HS-27A (cell line): ENCODE measurements at regions not wholly inside any gene's neighbourhood (a gene's known extent, or its start where the extent isn't known, plus 50 kb on each side); places are given as distances from the start of the nearest gene placed in this dataset.

Source experiments
- DNase-seq: peaks from one replicate; pipeline ENCODE4 v3.0.0-alpha.2; 2012; ENCODE audit warnings: low read depth, missing footprints

- no peak for DNase-seq
These were observed 197.5 kb downstream of the ATG4C start for GRCh38 chr1:62981434-62981833.

- DNase-seq, result no peak
These were observed 204.9 kb downstream of the ATG4C start for GRCh38 chr1:62988867-62989266.

GRCh38 chr1:62989497-62989896 lies 205.6 kb downstream of the ATG4C start:
- DNase-seq, result no peak

DNA sequence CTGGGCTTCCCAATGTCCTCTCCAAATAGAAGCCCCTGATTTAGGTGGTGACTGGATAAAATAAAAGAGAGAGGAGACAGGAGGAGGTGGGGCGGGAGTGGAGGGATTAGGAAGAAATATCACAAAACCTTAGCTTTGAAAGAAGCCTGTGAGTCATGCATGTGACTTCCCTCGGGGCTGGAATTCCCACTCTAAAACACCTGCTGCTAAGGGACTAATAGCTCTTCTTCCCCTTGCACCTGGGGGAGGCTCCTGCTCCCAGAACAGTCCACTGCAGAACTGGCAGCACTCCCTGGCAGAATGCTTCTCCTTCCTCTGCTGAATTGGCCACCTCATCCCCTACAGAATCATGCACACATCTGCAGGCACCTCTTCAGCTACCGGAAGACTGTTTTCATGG lies 207.2 kb downstream of the ATG4C start:
- no peak for DNase-seq

DNA sequence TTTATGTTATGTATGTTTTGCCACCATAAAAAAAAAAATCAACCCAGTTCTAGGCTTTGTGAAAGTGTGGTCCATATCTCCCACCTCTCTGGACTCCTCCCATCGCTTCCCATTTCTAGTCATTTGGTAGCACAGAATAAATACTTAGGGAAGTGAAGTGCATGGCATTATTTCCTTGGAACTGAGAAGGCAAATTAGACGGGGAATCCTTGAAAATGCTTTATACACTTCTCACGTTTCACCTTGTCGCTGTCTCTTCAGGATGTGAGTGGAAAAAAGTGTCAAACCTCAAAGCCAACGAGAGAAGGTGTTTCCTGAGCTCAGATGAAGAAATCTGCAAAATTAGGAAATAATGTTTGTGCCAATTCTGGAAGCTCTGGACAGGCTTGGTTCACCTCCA lies 209.9 kb downstream of the ATG4C start:
- no peak for DNase-seq

- no peak for DNase-seq
These were observed 211.2 kb downstream of the ATG4C start for GRCh38 chr1:62995173-62995572.

GRCh38 chr1:62997884-62998283 lies 214.0 kb downstream of the ATG4C start:
- DNase-seq, result no peak

DNA sequence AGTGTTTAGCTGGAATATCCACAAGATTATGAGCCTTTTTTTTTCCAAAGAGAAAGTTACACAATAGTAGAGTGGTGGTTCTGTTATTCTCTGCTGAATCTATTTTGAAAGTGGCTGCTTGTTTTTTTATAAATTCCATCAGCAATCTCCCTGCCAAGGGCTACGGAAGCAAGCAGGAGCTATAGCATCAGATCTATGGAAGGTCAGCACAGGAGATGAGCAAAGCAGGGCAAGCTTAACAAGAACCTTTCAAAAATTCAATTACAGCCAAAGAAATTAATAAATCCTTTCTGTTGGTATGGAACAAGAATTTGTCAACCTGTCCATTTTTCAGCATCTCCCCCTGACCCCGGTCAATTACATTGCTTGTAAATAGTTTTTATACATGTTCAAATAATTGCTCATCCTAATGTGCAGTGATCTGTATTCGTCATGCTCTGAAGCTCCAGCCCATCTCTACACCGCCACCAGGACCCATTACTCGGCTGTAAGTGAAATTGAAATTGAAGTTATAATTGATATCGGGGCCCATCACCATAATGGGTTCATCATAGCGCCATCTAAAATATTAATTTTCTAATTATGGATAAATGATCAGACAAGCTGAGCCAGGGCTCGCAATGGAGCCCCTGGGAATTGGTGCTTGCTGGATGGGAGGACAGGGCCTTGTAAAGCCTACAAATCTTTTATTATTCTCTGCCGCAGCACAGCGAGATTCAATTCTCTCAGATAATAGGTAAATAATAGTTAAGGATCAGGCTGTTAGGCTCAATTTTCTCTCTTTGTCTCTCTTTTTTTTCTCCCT lies 215.1 kb downstream of the ATG4C start:
- DNase-seq, result no peak

- no peak for DNase-seq
These were observed 216.6 kb downstream of the ATG4C start for GRCh38 chr1:63000508-63000907.

DNA sequence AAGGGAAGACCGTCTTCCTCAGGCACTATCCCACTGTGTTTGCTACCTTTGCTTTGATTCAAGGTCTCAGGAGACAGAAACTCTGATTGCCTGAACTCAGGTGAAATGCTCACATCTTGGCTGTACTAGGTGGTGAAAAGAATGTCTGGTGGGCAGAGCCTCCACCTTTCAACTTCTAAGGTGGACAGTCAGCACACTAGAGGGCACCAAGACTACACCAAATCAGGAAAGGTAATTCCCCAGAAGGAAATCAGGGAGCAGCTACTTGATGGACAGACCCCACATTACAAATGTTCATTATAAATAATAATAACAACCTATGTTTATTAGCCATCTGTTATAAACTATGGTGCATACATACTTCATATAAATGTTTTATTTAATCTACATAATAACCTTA lies 220.9 kb downstream of the ATG4C start:
- DNase-seq, result no peak

- no peak for DNase-seq
These were observed 221.9 kb downstream of the ATG4C start for GRCh38 chr1:63005812-63006211.

DNA sequence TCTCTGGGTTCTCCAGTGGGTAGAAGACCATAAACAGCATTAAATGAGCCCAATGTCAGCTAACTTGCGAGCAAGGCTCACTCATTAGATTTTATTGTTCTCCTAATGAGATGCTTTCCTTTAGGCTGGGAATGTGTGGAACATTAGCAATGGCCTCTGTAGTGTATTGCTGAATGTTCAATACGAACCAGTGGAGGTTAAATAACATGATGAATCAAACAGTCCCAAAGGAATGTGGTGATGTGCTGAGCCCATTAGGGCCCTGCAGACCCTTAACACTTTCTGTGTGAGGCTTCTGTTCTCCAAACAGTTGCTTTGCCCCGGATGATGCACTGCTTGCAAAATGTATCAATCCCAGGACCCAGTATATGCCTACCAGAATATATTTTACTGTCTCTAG lies 225.5 kb downstream of the ATG4C start:
- no peak for DNase-seq

GRCh38 chr1:63010913-63011660 lies 227.2 kb downstream of the ATG4C start:
- DNase-seq, result no peak

- DNase-seq, result no peak
These were observed 228.4 kb downstream of the ATG4C start for GRCh38 chr1:63012339-63012738.

GRCh38 chr1:63014267-63014666 lies 230.3 kb downstream of the ATG4C start:
- DNase-seq, result no peak

DNA sequence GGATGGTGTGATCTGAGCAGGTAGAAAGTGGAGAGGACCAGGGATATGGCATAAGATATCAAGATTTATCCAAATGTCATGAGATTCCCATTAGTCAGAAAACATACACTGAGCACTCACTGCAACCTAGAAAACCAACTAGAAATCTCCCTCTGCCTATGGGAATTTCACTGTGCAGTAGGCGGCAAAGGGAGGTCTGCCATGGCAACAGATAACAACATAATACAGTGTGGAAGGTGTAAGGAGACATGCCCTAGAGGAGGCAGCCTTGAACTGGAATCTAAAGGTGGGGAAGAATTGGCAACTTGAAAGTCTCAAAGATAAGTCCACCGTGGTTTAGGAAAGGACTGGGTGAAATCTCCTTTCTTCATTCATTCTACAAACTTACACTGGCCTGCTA lies 238.4 kb downstream of the ATG4C start:
- no peak for DNase-seq

GRCh38 chr1:63023171-63023570 lies 239.2 kb downstream of the ATG4C start:
- DNase-seq, result no peak

- DNase-seq, result no peak
These were observed 239.7 kb downstream of the ATG4C start for GRCh38 chr1:63023637-63024036.

DNA sequence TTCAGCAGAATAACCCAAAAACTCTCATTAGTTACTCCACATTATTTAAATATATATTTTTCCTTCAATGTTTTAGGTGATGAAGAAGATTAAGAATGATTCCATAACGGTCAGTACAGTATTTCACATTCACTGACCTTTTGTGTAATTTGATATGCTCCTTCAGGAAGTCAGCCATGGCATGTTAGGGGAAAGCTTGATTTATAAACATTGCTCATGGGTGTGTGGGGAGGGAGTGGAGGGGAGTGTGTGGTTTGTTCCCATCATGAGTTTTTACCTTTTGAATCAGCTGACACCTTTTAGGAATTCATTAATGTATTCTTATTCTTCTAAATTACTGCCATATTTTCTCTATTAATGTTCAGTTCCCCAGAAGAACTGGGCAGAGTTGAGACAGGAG lies 240.2 kb downstream of the ATG4C start:
- DNase-seq, result no peak

DNA sequence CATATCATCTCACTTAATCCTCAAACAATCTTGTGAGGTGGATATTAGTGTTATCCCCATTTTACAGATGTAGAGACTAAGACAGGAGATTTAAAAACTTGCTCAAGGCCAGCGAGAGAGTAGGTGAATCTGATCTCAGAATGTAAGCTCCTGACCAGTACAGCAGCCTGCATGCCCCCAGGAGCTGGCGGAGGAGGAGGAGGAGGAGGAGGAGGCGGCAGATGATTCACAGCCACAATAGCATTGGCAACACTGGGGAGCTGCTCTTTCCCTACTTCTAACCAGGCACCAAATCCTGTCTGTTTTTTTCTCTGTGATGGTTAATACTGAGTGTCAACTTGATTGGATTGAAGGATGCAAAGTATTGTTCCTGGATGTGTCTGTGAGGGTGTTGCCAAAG lies 243.2 kb downstream of the ATG4C start:
- no peak for DNase-seq

- DNase-seq, result no peak
These were observed 248.2 kb downstream of the ATG4C start for GRCh38 chr1:63032171-63032570.

GRCh38 chr1:63033211-63033610 lies 249.3 kb downstream of the ATG4C start:
- DNase-seq, result no peak

GRCh38 chr1:63034256-63034655 lies 250.3 kb downstream of the ATG4C start:
- no peak for DNase-seq

- no peak for DNase-seq
These were observed 254.7 kb downstream of the ATG4C start for GRCh38 chr1:63038586-63038985.
